ENCODE measurements at regions not wholly inside any gene's neighbourhood (a gene's known extent, or its start where the extent isn't known, plus 50 kb on each side); places are given as distances from the start of the nearest gene placed in this dataset.
A peak's percentile ranks its signal among the peaks of the same experiment; 100 is the strongest.
"Not testable (repeated sequence)": the region's sequence is repeated elsewhere in the genome, so short reads cannot be mapped to it uniquely, and the experiment has no call there.

GRCh38 chr1:214135886-214136285 lies 145.1 kb upstream of the SMYD2 start:
- H3K9me3 ChIP-seq: no peaks in the 10 kb centered on the region
- no peaks in the 10 kb centered on the region for H3K36me3 ChIP-seq
- H3K27me3 ChIP-seq: no peaks in the 10 kb centered on the region
- TF ChIP-seq Cebpa-rat (IDR thresholded peaks at IDR 0.05): no peak
- H4K20me1 ChIP-seq: no peaks in the 10 kb centered on the region
- H3K4me1 ChIP-seq: peaks cover 48% of the 10 kb centered on the region
- H3K9ac ChIP-seq: no peak overlapping the region
- peak overlapping the region; percentile 75 for H3K4me2 ChIP-seq
- H3K4me3 ChIP-seq: no peak overlapping the region
- peak overlapping the region; percentile 73 for H3K27ac ChIP-seq

GRCh38 chr1:214136324-214136919 lies 144.5 kb upstream of the SMYD2 start:
- H3K36me3 ChIP-seq: no peaks in the 10 kb centered on the region
- H3K9ac ChIP-seq: no peak overlapping the region
- H3K9me3 ChIP-seq: no peaks in the 10 kb centered on the region
- peak overlapping the region; percentile 73 for H3K27ac ChIP-seq
- H4K20me1 ChIP-seq: no peaks in the 10 kb centered on the region
- no peak for TF ChIP-seq Cebpa-rat (IDR thresholded peaks at IDR 0.05)
- no peaks in the 10 kb centered on the region for H3K27me3 ChIP-seq
- peaks cover 42% of the 10 kb centered on the region for H3K4me1 ChIP-seq
- no peak overlapping the region for H3K4me3 ChIP-seq
- peak overlapping the region; percentile 75 for H3K4me2 ChIP-seq

- no peak for TF ChIP-seq Cebpa-rat (IDR thresholded peaks at IDR 0.05)
- no peaks in the 10 kb centered on the region for H4K20me1 ChIP-seq
- no peaks in the 10 kb centered on the region for H3K36me3 ChIP-seq
- no peak overlapping the region for H3K27ac ChIP-seq
- H3K4me3 ChIP-seq: no peak overlapping the region
- H3K4me1 ChIP-seq: peaks cover 20% of the 10 kb centered on the region
- no peaks in the 10 kb centered on the region for H3K9me3 ChIP-seq
- no peak overlapping the region for H3K9ac ChIP-seq
- H3K4me2 ChIP-seq: no peak overlapping the region
- H3K27me3 ChIP-seq: no peaks in the 10 kb centered on the region
These were observed 139.5 kb upstream of the SMYD2 start for GRCh38 chr1:214141486-214141885.

- Histone ChIP-seq H3K27ac (no peak overlapping the region), H3K27me3 (no peaks in the 10 kb centered on the region), H3K9me3 (no peaks in the 10 kb centered on the region), H3K36me3 (no peaks in the 10 kb centered on the region), H3K4me1 (peaks cover 12% of the 10 kb centered on the region), H3K4me3 (no peak overlapping the region), H3K4me2 (peak overlapping the region; percentile 58), H4K20me1 (no peaks in the 10 kb centered on the region), H3K9ac (no peak overlapping the region)
- TF ChIP-seq Cebpa-rat (IDR thresholded peaks at IDR 0.05): no peak
These were observed 137.7 kb upstream of the SMYD2 start for GRCh38 chr1:214143006-214143992.

- peaks cover 12% of the 10 kb centered on the region for H3K4me1 ChIP-seq
- not testable (repeated sequence) for H3K9me3 ChIP-seq, H3K27ac ChIP-seq, H3K9ac ChIP-seq, H3K36me3 ChIP-seq, H3K4me2 ChIP-seq, H3K4me3 ChIP-seq, H4K20me1 ChIP-seq, H3K27me3 ChIP-seq
These were observed 136.4 kb upstream of the SMYD2 start for GRCh38 chr1:214144521-214144920.

- Histone ChIP-seq H3K27ac (no peak overlapping the region), H3K36me3 (no peaks in the 10 kb centered on the region), H3K4me3 (no peak overlapping the region), H3K4me1 (peaks cover 12% of the 10 kb centered on the region), H3K27me3 (no peaks in the 10 kb centered on the region), H3K9ac (no peak overlapping the region), H4K20me1 (no peaks in the 10 kb centered on the region), H3K4me2 (no peak overlapping the region), H3K9me3 (no peaks in the 10 kb centered on the region)
- TF ChIP-seq Cebpa-rat (IDR thresholded peaks at IDR 0.05): no peak
These were observed 134.4 kb upstream of the SMYD2 start for GRCh38 chr1:214146523-214146922.

GRCh38 chr1:214154596-214155292 lies 126.2 kb upstream of the SMYD2 start:
- Histone ChIP-seq H3K36me3 (no peaks in the 10 kb centered on the region), H3K4me3 (no peak overlapping the region), H3K27ac (no peak overlapping the region), H3K4me2 (no peak overlapping the region), H3K9me3 (no peaks in the 10 kb centered on the region), H3K27me3 (no peaks in the 10 kb centered on the region), H4K20me1 (no peaks in the 10 kb centered on the region), H3K9ac (no peak overlapping the region), H3K4me1 (peaks cover 6% of the 10 kb centered on the region; the same call in 1 of the 2 replicates)
- TF ChIP-seq Cebpa-rat (IDR thresholded peaks at IDR 0.05): no peak

- TF ChIP-seq Cebpa-rat (IDR thresholded peaks at IDR 0.05): no peak
- peaks cover 6% of the 10 kb centered on the region; the same call in 1 of the 2 replicates for H3K4me1 ChIP-seq
- H3K4me3 ChIP-seq: no peak overlapping the region
- H3K27ac ChIP-seq: no peak overlapping the region
- H3K9ac ChIP-seq: no peak overlapping the region
- H3K36me3 ChIP-seq: no peaks in the 10 kb centered on the region
- no peaks in the 10 kb centered on the region for H3K27me3 ChIP-seq
- no peaks in the 10 kb centered on the region for H3K9me3 ChIP-seq
- no peak overlapping the region for H3K4me2 ChIP-seq
- no peaks in the 10 kb centered on the region for H4K20me1 ChIP-seq
These were observed 124.9 kb upstream of the SMYD2 start for GRCh38 chr1:214155987-214156625.

- Histone ChIP-seq H3K4me2 (peak overlapping the region; percentile 51), H3K27me3 (no peaks in the 10 kb centered on the region), H3K27ac (peak overlapping the region; percentile 66), H3K9ac (peak overlapping the region; percentile 16; the same call in 1 of the 2 replicates), H3K4me1 (peaks cover 48% of the 10 kb centered on the region), H3K36me3 (no peaks in the 10 kb centered on the region), H4K20me1 (no peaks in the 10 kb centered on the region), H3K4me3 (peak overlapping the region; percentile 9; the same call in 1 of the 2 replicates), H3K9me3 (no peaks in the 10 kb centered on the region)
- TF ChIP-seq Cebpa-rat (IDR thresholded peaks at IDR 0.05): peak; percentile 95
These were observed 116.8 kb upstream of the SMYD2 start for GRCh38 chr1:214164173-214164572.
